HCT116 (cell line): ENCODE measurements at regions not wholly inside any gene's neighbourhood (a gene's known extent, or its start where the extent isn't known, plus 50 kb on each side); places are given as distances from the start of the nearest gene placed in this dataset.

Experiments
- ATAC-seq: fragments of 200-7000 bp; cut with Tn5 transposase; 2 replicates; pipeline ENCODE4 v1.9.1; 2020; ENCODE audit warnings: mild to moderate bottlenecking, moderate library complexity
- BruUV-seq: library from RNA; stranded (reverse); fragments of 400-500 nt; replicated peaks from 2 replicates; lab custom pipeline; 2021; lab: Mats Ljungman, UMichigan
- CTCF ChIA-PET: fragments of 300-600 bp; sonication (Branson Sonifier 250); formaldehyde crosslinking; loops from one replicate; lab custom pipeline; 2021; ENCODE audit warnings: antibody characterized with exemption; lab: Charles Lee
- POLR2A ChIA-PET: fragments of 300-600, 350-600 bp; sonication (Branson Sonifier 250); formaldehyde crosslinking; loops from one replicate; lab custom pipeline; 2021; ENCODE audit warnings: antibody characterized with exemption; lab: Charles Lee
- RAD21 ChIA-PET, 2 experiments: fragments of 300-600 bp; sonication (Branson Sonifier 250); formaldehyde crosslinking; loops; one replicate each; lab custom pipeline; 2023; ENCODE audit warnings: low total read pairs in 2 of 2; ENCODE audit not compliant: uncharacterized antibody in 2 of 2, unreplicated experiment in 2 of 2, low non-redundant PET in 1 of 2; lab: Charles Lee
- DNase-seq: peaks from one replicate; pipeline ENCODE4 v3.0.0-alpha.2; 2010; ENCODE audit warnings: low read depth, low spot score
- H2AFZ ChIP-seq: fragments of 200-600 bp; shearing (Covaris generic), sonication (generic); 2 replicates; pipeline ENCODE4 v1.6.1; 2017; ENCODE audit warnings: low read depth, mixed run types, mixed read lengths, antibody characterized with exemption, low read length; ENCODE audit not compliant: poor library complexity, severe bottlenecking
- H3K27ac ChIP-seq: 2 replicates; pipeline ENCODE4 v1.5.1; 2012; ENCODE audit warnings: low read depth, low read length
- H3K27me3 ChIP-seq: fragments of 200-600 bp; sonication (generic); 2 replicates; pipeline ENCODE4 v1.6.1; 2016; ENCODE audit warnings: mixed run types, low read length, mixed read lengths; ENCODE audit not compliant: insufficient read depth
- H3K36me3 ChIP-seq, 2 experiments: fragments of 200-500 bp in 1 of 2; fragments of 200-600 bp in 1 of 2; sonication (Bioruptor generic) in 1 of 2; sonication (generic) in 1 of 2; 2 replicates each; pipeline versions ENCODE4 v1.5.1 to v1.6.1; 2014 to 2016; ENCODE audit warnings: low read length in 2 of 2, inconsistent platforms in 1 of 2, mixed read lengths in 1 of 2, mixed run types in 1 of 2; ENCODE audit not compliant: insufficient read depth in 2 of 2, control insufficient read depth in 1 of 2
- H3K4me1 ChIP-seq, 2 experiments: fragments of 200-600 bp in 1 of 2; sonication (generic) in 1 of 2; 2 replicates each; pipeline versions ENCODE4 v1.5.1 to v1.6.1; 2012 to 2017; ENCODE audit warnings: low read length in 2 of 2, inconsistent platforms in 1 of 2, mild to moderate bottlenecking in 1 of 2, mixed read lengths in 1 of 2, mixed run types in 1 of 2, moderate library complexity in 1 of 2; ENCODE audit not compliant: insufficient read depth in 2 of 2, control insufficient read depth in 1 of 2
- H3K4me2 ChIP-seq: fragments of 200-600 bp; sonication (generic); 2 replicates; pipeline ENCODE4 v1.6.1; 2017; ENCODE audit warnings: mixed run types, low read length, mixed read lengths
- H3K4me3 ChIP-seq, 2 experiments: fragments of 200-600 bp in 1 of 2; sonication (generic) in 1 of 2; replicated peaks in 1 of 2; 2 replicates each; pipeline ENCODE4 v1.5.1; 2011 to 2016; ENCODE audit warnings: low read length in 2 of 2, control low read depth in 1 of 2, low read depth in 1 of 2, mild to moderate bottlenecking in 1 of 2, mixed read lengths in 1 of 2, mixed run types in 1 of 2
- H3K79me2 ChIP-seq: fragments of 200-600 bp; sonication (generic); 2 replicates; pipeline ENCODE4 v1.6.1; 2017; ENCODE audit warnings: mild to moderate bottlenecking, mixed run types, low read length, moderate library complexity, mixed read lengths; ENCODE audit not compliant: insufficient read depth
- H3K9ac ChIP-seq: fragments of 200-600 bp; sonication (generic); 2 replicates; pipeline ENCODE4 v1.6.1; 2016; ENCODE audit warnings: low read length, mixed read lengths
- H3K9me2 ChIP-seq: fragments of 200-600 bp; sonication (generic), shearing (Covaris generic); 2 replicates; pipeline ENCODE4 v1.6.1; 2017; ENCODE audit warnings: mixed run types, mild to moderate bottlenecking, moderate library complexity; ENCODE audit not compliant: insufficient read depth
- H3K9me3 ChIP-seq, 2 experiments: fragments of 200-500 bp in 1 of 2; fragments of 200-600 bp in 1 of 2; sonication (Bioruptor generic) in 1 of 2; sonication (generic) in 1 of 2; 2 replicates each; pipeline ENCODE4 v1.6.1; 2014 to 2017; ENCODE audit warnings: low read length in 2 of 2, mixed read lengths in 2 of 2, inconsistent platforms in 1 of 2, low read depth in 1 of 2, mild to moderate bottlenecking in 1 of 2, mixed run types in 1 of 2, moderate library complexity in 1 of 2; ENCODE audit not compliant: control insufficient read depth in 1 of 2, insufficient read depth in 1 of 2
- H4K20me1 ChIP-seq: fragments of 200-600 bp; sonication (generic), shearing (Covaris generic); 2 replicates; pipeline ENCODE4 v1.6.1; 2017; ENCODE audit warnings: mixed run types, mild to moderate bottlenecking, moderate library complexity; ENCODE audit not compliant: insufficient read depth
- CBX3 ChIP-seq: IDR thresholded peaks from 2 replicates; pipeline ENCODE4 v1.6.1; 2012; ENCODE audit warnings: low read depth
- EGR1 ChIP-seq: IDR thresholded peaks from 2 replicates; pipeline ENCODE4 v1.6.1; 2012; ENCODE audit warnings: low read depth
- ELF1 ChIP-seq: IDR thresholded peaks from 2 replicates; pipeline ENCODE4 v1.6.1; 2012; ENCODE audit warnings: low read depth, borderline replicate concordance
- EZH2 ChIP-seq: fragments of 200-600 bp; sonication (generic); IDR thresholded peaks from 2 replicates; pipeline ENCODE4 v1.6.1; 2017; ENCODE audit warnings: antibody characterized with exemption, mixed run types
- EZH2phosphoT487 ChIP-seq: fragments of 200-600 bp; IDR thresholded peaks from 2 replicates; pipeline ENCODE4 v1.6.1; 2018; ENCODE audit warnings: antibody characterized with exemption, borderline replicate concordance
- FOSL1 ChIP-seq: IDR thresholded peaks from 2 replicates; pipeline ENCODE4 v1.6.1; 2012; ENCODE audit warnings: low read depth
- MAX ChIP-seq: IDR thresholded peaks from 2 replicates; pipeline ENCODE4 v1.6.1; 2012
- POLR2A ChIP-seq: IDR thresholded peaks from 2 replicates; pipeline ENCODE4 v1.7.0; 2011; ENCODE audit warnings: borderline replicate concordance; ENCODE audit not compliant: insufficient read depth, insufficient read length; ENCODE audit errors: extremely low read depth
- SIN3A ChIP-seq: IDR thresholded peaks from 2 replicates; pipeline ENCODE4 v1.6.1; 2012; ENCODE audit warnings: low read depth
- ZFX ChIP-seq: fragments of 450-650 bp; IDR thresholded peaks from 2 replicates; pipeline ENCODE4 v1.6.1; 2017
- ZNF274 ChIP-seq: fragments of 200-500 bp; sonication (Bioruptor generic); IDR thresholded peaks from 2 replicates; pipeline ENCODE4 v1.6.1; 2014; ENCODE audit warnings: mild to moderate bottlenecking, low read depth, low read length, inconsistent platforms
- intact Hi-C: fragments of 100-400 bp; cut with micrococcal nuclease; formaldehyde crosslinking; loops from 2 replicates; pipeline ENCODE4 v1.10.0; 2022
- TF ChIP-seq, protein P1 (sequence below), 3 experiments: fragments of 200-600 bp in 1 of 3; sonication (generic) in 1 of 3; IDR thresholded peaks in 2 of 3; conservative IDR thresholded peaks in 1 of 3; 2 replicates each; pipeline ENCODE4 v1.5.1; 2012 to 2017; ENCODE audit warnings: low read depth in 2 of 3, low read length in 2 of 3, antibody characterized with exemption in 1 of 3, borderline replicate concordance in 1 of 3, control low read depth in 1 of 3, mild to moderate bottlenecking in 1 of 3, mixed read lengths in 1 of 3, mixed run types in 1 of 3, moderate library complexity in 1 of 3; ENCODE audit not compliant: insufficient read depth in 1 of 3

GRCh38 chr18:60311676-60312360, 60.8 kb downstream of the MC4R start:
- no peak overlapping the region for H3K27ac ChIP-seq
- no peaks in the 10 kb centered on the region for H3K9me2 ChIP-seq
- H4K20me1 ChIP-seq: no peaks in the 10 kb centered on the region
- ATAC-seq (no peak), DNase-seq (no peak)
- no peaks in the 10 kb centered on the region for H3K9me3 ChIP-seq
- no peak for TF ChIP-seq ZFX
- no peak for TF ChIP-seq EGR1
- no peak for TF ChIP-seq FOSL1
- no peak for TF ChIP-seq ZNF274
- no peak for TF ChIP-seq EZH2phosphoT487
- TF ChIP-seq, protein P1, sequence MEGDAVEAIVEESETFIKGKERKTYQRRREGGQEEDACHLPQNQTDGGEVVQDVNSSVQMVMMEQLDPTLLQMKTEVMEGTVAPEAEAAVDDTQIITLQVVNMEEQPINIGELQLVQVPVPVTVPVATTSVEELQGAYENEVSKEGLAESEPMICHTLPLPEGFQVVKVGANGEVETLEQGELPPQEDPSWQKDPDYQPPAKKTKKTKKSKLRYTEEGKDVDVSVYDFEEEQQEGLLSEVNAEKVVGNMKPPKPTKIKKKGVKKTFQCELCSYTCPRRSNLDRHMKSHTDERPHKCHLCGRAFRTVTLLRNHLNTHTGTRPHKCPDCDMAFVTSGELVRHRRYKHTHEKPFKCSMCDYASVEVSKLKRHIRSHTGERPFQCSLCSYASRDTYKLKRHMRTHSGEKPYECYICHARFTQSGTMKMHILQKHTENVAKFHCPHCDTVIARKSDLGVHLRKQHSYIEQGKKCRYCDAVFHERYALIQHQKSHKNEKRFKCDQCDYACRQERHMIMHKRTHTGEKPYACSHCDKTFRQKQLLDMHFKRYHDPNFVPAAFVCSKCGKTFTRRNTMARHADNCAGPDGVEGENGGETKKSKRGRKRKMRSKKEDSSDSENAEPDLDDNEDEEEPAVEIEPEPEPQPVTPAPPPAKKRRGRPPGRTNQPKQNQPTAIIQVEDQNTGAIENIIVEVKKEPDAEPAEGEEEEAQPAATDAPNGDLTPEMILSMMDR (IDR thresholded peaks at IDR 0.05 in 2 of 3, conservative IDR thresholded peaks at IDR 0.05 in 1 of 3; ENCODE audit: borderline replicate concordance in 1 of 3, insufficient read depth in 1 of 3, low read depth in 2 of 3, low read length in 2 of 3): no peak
- TF ChIP-seq CBX3: no peak
- TF ChIP-seq POLR2A: no peak
- TF ChIP-seq EZH2: no peak
- no peak for TF ChIP-seq MAX
- TF ChIP-seq ELF1: no peak
- TF ChIP-seq SIN3A: no peak
- H3K4me2 ChIP-seq: no peak overlapping the region
- POLR2A ChIA-PET: no interaction called here
- H3K79me2 ChIP-seq: no peaks in the 10 kb centered on the region
- H3K4me3 ChIP-seq: no peak overlapping the region
- H3K9ac ChIP-seq: no peak overlapping the region
- BruUV-seq: no TSS peak
- CTCF ChIA-PET: no interaction called here
- no peaks in the 10 kb centered on the region for H3K36me3 ChIP-seq
- RAD21 ChIA-PET: no interaction called here
- H3K27me3 ChIP-seq: no peaks in the 10 kb centered on the region
- no peak overlapping the region for H2AFZ ChIP-seq
- H3K4me1 ChIP-seq: no peaks in the 10 kb centered on the region
- intact Hi-C loops: no loop called here
